A549 (cell line): ENCODE measurements at regions not wholly inside any gene's neighbourhood (a gene's known extent, or its start where the extent isn't known, plus 50 kb on each side); places are given as distances from the start of the nearest gene placed in this dataset.
"Not testable (repeated sequence)": the region's sequence is repeated elsewhere in the genome, so short reads cannot be mapped to it uniquely, and the experiment has no call there.

Experiments used
- ATAC-seq, 2 experiments: fragments of 200-7000 bp in 1 of 2; fragments of >200 bp in 1 of 2; cut with Nextera tagmentation in 1 of 2; cut with Tn5 transposase in 1 of 2; 3 replicates each; pipeline versions ENCODE4 v1.8.0 to v1.9.1; 2018 to 2020; ENCODE audit warnings: mild to moderate bottlenecking in 1 of 2, moderate library complexity in 1 of 2
- CTCF ChIA-PET: fragments of 300-600 bp; sonication (Branson Sonifier 250); formaldehyde crosslinking; extraction: SDS; loops from one replicate; lab custom pipeline; 2021; ENCODE audit warnings: antibody characterized with exemption, inconsistent platforms; lab: Yijun Ruan, JAX
- POLR2A ChIA-PET: fragments of 350-600 bp; formaldehyde crosslinking; extraction: SDS; loops from one replicate; lab custom pipeline; 2021; ENCODE audit warnings: antibody characterized with exemption, inconsistent platforms; lab: Yijun Ruan, JAX
- DNase-seq, 2 experiments: peaks; one replicate each; pipeline versions ENCODE4 v3.0.0 to v3.0.0-alpha.2; 2011 to 2016; ENCODE audit warnings: low read depth in 1 of 2, low spot score in 1 of 2
- FAIRE-seq: peaks from 2 replicates; lab custom pipeline; 2011; peaks lifted over from hg19 to GRCh38; lab: Jason Lieb, UNC
- H3K27ac ChIP-seq, 2 experiments: fragments of >200 bp; sonication (Bioruptor Twin); formaldehyde crosslinking; 3 replicates each; pipeline ENCODE4 v1.5.1; 2016 to 2017
- H3K4me1 ChIP-seq: fragments of >200 bp; sonication (Bioruptor Twin); formaldehyde crosslinking; 3 replicates; pipeline ENCODE4 v1.6.1; 2016
- H3K4me2 ChIP-seq: fragments of >200 bp; sonication (Bioruptor Twin); formaldehyde crosslinking; 3 replicates; pipeline ENCODE4 v1.6.1; 2016
- H3K4me3 ChIP-seq: fragments of >200 bp; sonication (Bioruptor Twin); formaldehyde crosslinking; 3 replicates; pipeline ENCODE4 v1.5.1; 2016
- H3K9me3 ChIP-seq: fragments of >200 bp; sonication (Bioruptor Twin); formaldehyde crosslinking; 3 replicates; pipeline ENCODE4 v1.6.1; 2016
- EHF ChIP-seq: fragments of 250-450 bp; sonication (Bioruptor Pico); IDR thresholded peaks from 2 replicates; pipeline ENCODE4 v1.5.0; 2020; ENCODE audit warnings: mild to moderate bottlenecking
- EHMT2 ChIP-seq: fragments of 200-600 bp; sonication (generic); IDR thresholded peaks from 2 replicates; pipeline ENCODE4 v1.6.1; 2016; ENCODE audit warnings: antibody characterized with exemption, low read depth, mild to moderate bottlenecking, moderate library complexity
- EP300 ChIP-seq, 2 experiments: fragments of >200 bp; sonication (Bioruptor Twin); formaldehyde crosslinking; IDR thresholded peaks; 2 replicates in 1 of 2; 3 replicates in 1 of 2; pipeline ENCODE4 v1.6.1; 2016 to 2017
- ESRRA ChIP-seq: fragments of 150-350 bp; IDR thresholded peaks from 2 replicates; pipeline ENCODE4 v1.6.1; 2014; ENCODE audit warnings: mild to moderate bottlenecking, low read length, borderline replicate concordance
- FOSL2 ChIP-seq, 2 experiments: fragments of 450-650 bp in 1 of 2; fragments of >200 bp in 1 of 2; sonication (Bioruptor Twin) in 1 of 2; formaldehyde crosslinking; IDR thresholded peaks; 2 replicates each; pipeline versions ENCODE4 v1.5.0 to v1.6.1; 2016 to 2020; ENCODE audit warnings: mild to moderate bottlenecking in 1 of 2, moderate library complexity in 1 of 2
- GATA3 ChIP-seq: IDR thresholded peaks from 2 replicates; pipeline ENCODE4 v1.6.1; 2012; ENCODE audit warnings: borderline replicate concordance
- HEYL ChIP-seq: fragments of 250-450 bp; sonication (Bioruptor Pico); IDR thresholded peaks from 2 replicates; pipeline ENCODE4 v1.8.0; 2021; ENCODE audit warnings: mild to moderate bottlenecking, moderate library complexity
- HOXB13 ChIP-seq: fragments of 250-450 bp; sonication (Bioruptor Pico); IDR thresholded peaks from 2 replicates; pipeline ENCODE4 v1.5.0; 2020; ENCODE audit warnings: low read depth, mild to moderate bottlenecking, moderate library complexity
- KDM1A ChIP-seq: fragments of 200-600 bp; sonication (generic); IDR thresholded peaks from 2 replicates; pipeline ENCODE4 v1.6.1; 2016; ENCODE audit warnings: low read depth, mild to moderate bottlenecking
- MAZ ChIP-seq: fragments of 150-350 bp; IDR thresholded peaks from 2 replicates; pipeline ENCODE4 v1.6.1; 2014; ENCODE audit warnings: antibody characterized with exemption, low read depth, low read length, borderline replicate concordance
- MYC ChIP-seq: IDR thresholded peaks from 2 replicates; pipeline ENCODE4 v1.6.1; 2012; ENCODE audit warnings: mild to moderate bottlenecking, inconsistent platforms, low read length, improper control_type of control experiment, borderline replicate concordance
- NFE2L2 ChIP-seq: fragments of 150-350 bp; conservative IDR thresholded peaks from 2 replicates; pipeline ENCODE4 v1.6.1; 2014; ENCODE audit warnings: low read length
- NR3C1 ChIP-seq: fragments of >200 bp; sonication (Bioruptor Twin); formaldehyde crosslinking; IDR thresholded peaks from 3 replicates; pipeline ENCODE4 v1.6.1; 2017
- SMC3 ChIP-seq: fragments of >200 bp; sonication (Bioruptor Twin); formaldehyde crosslinking; IDR thresholded peaks from 3 replicates; pipeline ENCODE4 v1.6.1; 2018; ENCODE audit warnings: inconsistent platforms
- SREBF2 ChIP-seq: fragments of 450-650 bp; IDR thresholded peaks from 2 replicates; pipeline ENCODE4 v1.6.1; 2014; ENCODE audit warnings: mild to moderate bottlenecking, moderate library complexity
- ZFP36 ChIP-seq: fragments of 450-650 bp; IDR thresholded peaks from 2 replicates; pipeline ENCODE4 v1.6.1; 2014; ENCODE audit warnings: borderline replicate concordance; ENCODE audit not compliant: partially characterized antibody
- ZSCAN20 ChIP-seq: fragments of 250-450 bp; sonication (Bioruptor Pico); IDR thresholded peaks from 2 replicates; pipeline ENCODE4 v1.8.0; 2022; ENCODE audit warnings: mild to moderate bottlenecking, moderate library complexity
- WGBS: methylation state at CpG from one replicate; pipeline ENCODE4 v1.1.6; 2017; ENCODE audit errors: missing lambda C conversion rate; 5-methylcytosine and 5-hydroxymethylcytosine counted together
- TF ChIP-seq, protein P1 (sequence below): IDR thresholded peaks from 2 replicates; pipeline ENCODE4 v1.6.1; 2012
- TF ChIP-seq, protein P2 (sequence below): fragments of >200 bp; sonication (Bioruptor Twin); formaldehyde crosslinking; IDR thresholded peaks from 3 replicates; pipeline ENCODE4 v1.5.1; 2016

GRCh38 chr11:47923667-47924066 is 56.7 kb upstream of the PTPRJ start:
- peak overlapping the region; percentile 48 for H3K4me2 ChIP-seq
- H3K4me3 ChIP-seq: no peak overlapping the region
- ChIA-PET CTCF (interaction anchor here (1.1 to 2.5 kb wide), 4 partner anchors 11 to 186 kb away, joined by 3 to 14 read pairs (median 6); no protein-coding TSS in a partner anchor), POLR2A (no interaction called here)
- FAIRE-seq (no peak), DNase-seq (no peak), ATAC-seq (peak; percentile 36 to 37; a peak in 4 of 6 replicates)
- peaks cover 48% of the 10 kb centered on the region for H3K4me1 ChIP-seq
- WGBS: 31% methylated on average over 4 of the region's 4 CpGs
- no peaks in the 10 kb centered on the region for H3K9me3 ChIP-seq
- H3K27ac ChIP-seq: peak overlapping the region; percentile 66 to 79
- TF ChIP-seq SREBF2: no peak
- no peak for TF ChIP-seq HOXB13 (CRISPR knock-in tag)
- no peak for TF ChIP-seq MAZ
- no peak for TF ChIP-seq SMC3
- TF ChIP-seq, protein P1, sequence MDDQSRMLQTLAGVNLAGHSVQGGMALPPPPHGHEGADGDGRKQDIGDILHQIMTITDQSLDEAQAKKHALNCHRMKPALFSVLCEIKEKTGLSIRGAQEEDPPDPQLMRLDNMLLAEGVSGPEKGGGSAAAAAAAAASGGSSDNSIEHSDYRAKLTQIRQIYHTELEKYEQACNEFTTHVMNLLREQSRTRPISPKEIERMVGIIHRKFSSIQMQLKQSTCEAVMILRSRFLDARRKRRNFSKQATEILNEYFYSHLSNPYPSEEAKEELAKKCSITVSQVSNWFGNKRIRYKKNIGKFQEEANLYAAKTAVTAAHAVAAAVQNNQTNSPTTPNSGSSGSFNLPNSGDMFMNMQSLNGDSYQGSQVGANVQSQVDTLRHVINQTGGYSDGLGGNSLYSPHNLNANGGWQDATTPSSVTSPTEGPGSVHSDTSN: no peak
- no peak for TF ChIP-seq ZSCAN20
- no peak for TF ChIP-seq MYC
- no peak for TF ChIP-seq EHMT2

GRCh38 chr11:47921080-47921555 is 59.2 kb upstream of the PTPRJ start:
- H3K4me2 ChIP-seq, H3K4me3 ChIP-seq, ATAC-seq, H3K9me3 ChIP-seq, POLR2A ChIA-PET, FAIRE-seq, DNase-seq: not testable (repeated sequence)
- 89% methylated on average over 6 of the region's 6 CpGs for WGBS
- Histone ChIP-seq H3K4me1 (peaks cover 60% of the 10 kb centered on the region), H3K27ac (peak overlapping the region in 1 of 2 experiments; percentile 76; a peak in 2 of 6 replicates)
- CTCF ChIA-PET: interaction anchor here (1.4 to 1.7 kb wide), 2 partner anchors 11 to 13 kb away, joined by 4 to 9 read pairs; no protein-coding TSS in a partner anchor

GRCh38 chr11:47918882-47919495 is 61.4 kb upstream of the PTPRJ start:
- H3K9me3 ChIP-seq: no peaks in the 10 kb centered on the region
- TF ChIP-seq FOSL2 (IDR thresholded peaks at IDR 0.05): peak; percentile 50; the same call in 1 of the 2 replicates
- peak; percentile 82 for TF ChIP-seq FOSL2 (CRISPR knock-in tag; IDR thresholded peaks at IDR 0.05)
- peak; percentile 8; the same call in 1 of the 2 replicates for TF ChIP-seq GATA3
- TF ChIP-seq KDM1A: no peak
- peak; percentile 62 for TF ChIP-seq ZFP36
- no peak for TF ChIP-seq EHF (CRISPR knock-in tag)
- TF ChIP-seq NFE2L2: no peak
- H3K4me2 ChIP-seq: peak overlapping the region; percentile 63
- CTCF ChIA-PET: interaction anchor here (1.0 to 1.5 kb wide), 3 partner anchors 14 to 16 kb away, joined by 4 to 10 read pairs (median 5); no protein-coding TSS in a partner anchor
- H3K4me1 ChIP-seq: peaks cover 53% of the 10 kb centered on the region
- DNase-seq (peak in 1 of 2 experiments; percentile 54), ATAC-seq (peak; percentile 28 to 42; a peak in 2 of 6 replicates), FAIRE-seq (no peak)
- peak overlapping the region; percentile 73 to 76 for H3K27ac ChIP-seq
- POLR2A ChIA-PET: no interaction called here
- WGBS: 68% methylated on average over 4 of the region's 4 CpGs
- H3K4me3 ChIP-seq: no peak overlapping the region

DNA sequence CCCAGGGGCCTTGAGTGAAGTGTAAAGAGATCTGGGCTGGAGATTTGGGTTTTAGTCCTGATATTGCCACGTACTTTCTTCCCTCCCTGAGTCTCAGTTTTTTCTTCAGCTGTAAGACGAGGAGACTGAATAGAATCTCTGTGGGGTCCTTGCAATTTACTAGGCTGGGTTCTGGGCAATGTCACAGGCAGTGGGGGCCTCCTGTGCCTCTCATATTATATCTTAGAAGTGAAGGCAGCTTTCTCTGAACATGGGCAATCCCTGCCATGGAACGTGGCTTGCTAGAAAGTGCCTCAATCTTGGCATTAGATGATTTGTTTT is 62.0 kb upstream of the PTPRJ start:
- Histone ChIP-seq H3K4me3 (no peak overlapping the region), H3K27ac (peak overlapping the region; percentile 73 to 76), H3K4me1 (peaks cover 53% of the 10 kb centered on the region), H3K4me2 (peak overlapping the region; percentile 63), H3K9me3 (no peaks in the 10 kb centered on the region)
- FAIRE-seq: no peak
- ATAC-seq: peak; percentile 3 to 7; a peak in 2 of 6 replicates
- TF ChIP-seq NR3C1 (no peak), EHF (CRISPR knock-in tag) (no peak), HEYL (CRISPR knock-in tag) (no peak), ESRRA (no peak), EP300 (IDR thresholded peaks at IDR 0.05) (no peak)
- TF ChIP-seq, protein P2, sequence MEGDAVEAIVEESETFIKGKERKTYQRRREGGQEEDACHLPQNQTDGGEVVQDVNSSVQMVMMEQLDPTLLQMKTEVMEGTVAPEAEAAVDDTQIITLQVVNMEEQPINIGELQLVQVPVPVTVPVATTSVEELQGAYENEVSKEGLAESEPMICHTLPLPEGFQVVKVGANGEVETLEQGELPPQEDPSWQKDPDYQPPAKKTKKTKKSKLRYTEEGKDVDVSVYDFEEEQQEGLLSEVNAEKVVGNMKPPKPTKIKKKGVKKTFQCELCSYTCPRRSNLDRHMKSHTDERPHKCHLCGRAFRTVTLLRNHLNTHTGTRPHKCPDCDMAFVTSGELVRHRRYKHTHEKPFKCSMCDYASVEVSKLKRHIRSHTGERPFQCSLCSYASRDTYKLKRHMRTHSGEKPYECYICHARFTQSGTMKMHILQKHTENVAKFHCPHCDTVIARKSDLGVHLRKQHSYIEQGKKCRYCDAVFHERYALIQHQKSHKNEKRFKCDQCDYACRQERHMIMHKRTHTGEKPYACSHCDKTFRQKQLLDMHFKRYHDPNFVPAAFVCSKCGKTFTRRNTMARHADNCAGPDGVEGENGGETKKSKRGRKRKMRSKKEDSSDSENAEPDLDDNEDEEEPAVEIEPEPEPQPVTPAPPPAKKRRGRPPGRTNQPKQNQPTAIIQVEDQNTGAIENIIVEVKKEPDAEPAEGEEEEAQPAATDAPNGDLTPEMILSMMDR: no peak
- ChIA-PET CTCF (interaction anchor here (0.7 to 1.5 kb wide), 3 partner anchors 13 to 21 kb away, joined by 3 to 10 read pairs (median 4); no protein-coding TSS in a partner anchor), POLR2A (interaction anchor here (0.6 kb wide), 1 partner anchor 75 kb away, joined by 3 read pairs; no protein-coding TSS in a partner anchor)
- no peak for DNase-seq
- WGBS: 56% methylated on average over 3 of the region's 3 CpGs
